ENCODE measurements at regions not wholly inside any gene's neighbourhood (a gene's known extent, or its start where the extent isn't known, plus 50 kb on each side); places are given as distances from the start of the nearest gene placed in this dataset.

DNA sequence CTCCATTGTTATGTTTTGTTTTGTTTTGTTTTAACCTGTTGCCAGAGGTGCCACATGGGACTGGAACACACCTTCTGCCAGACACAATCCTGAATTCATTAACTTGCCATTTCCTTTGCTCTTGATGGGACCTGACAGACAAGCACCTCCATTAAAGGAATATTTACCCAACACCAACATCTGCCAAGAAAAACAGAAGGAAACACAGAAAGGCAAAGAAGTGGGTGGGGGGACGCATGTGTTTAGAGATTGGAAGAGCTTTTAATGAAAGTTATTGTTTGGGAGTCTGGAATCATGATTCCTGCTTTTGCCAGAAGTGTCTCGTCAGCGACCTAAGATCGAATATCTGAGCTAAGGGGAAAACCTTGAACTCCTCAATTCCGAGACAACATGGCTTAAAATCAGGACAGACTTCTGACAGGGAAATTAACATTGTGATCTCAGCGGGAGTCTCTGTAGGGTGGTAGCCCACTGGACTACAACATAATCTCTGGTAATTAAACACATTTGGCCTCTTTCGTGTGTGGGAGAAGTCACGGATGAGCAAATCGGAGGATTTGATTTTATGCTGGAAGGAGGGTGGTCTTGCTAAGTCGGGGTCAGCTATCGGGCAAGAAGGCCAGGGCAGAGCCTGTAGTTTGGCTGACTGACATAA is 210.4 kb upstream of the FAR2 start:
- Mint-ChIP-seq H3K36me3 (no peaks in the 10 kb centered on the region), H3K4me3 (no peak overlapping the region), H3K4me1 (no peaks in the 10 kb centered on the region), H3K27me3 (no peaks in the 10 kb centered on the region), H3K27ac (no peak overlapping the region), H3K9me3 (no peaks in the 10 kb centered on the region)
- ATAC-seq (ENCODE audit: low read depth) (no peak), DNase-seq (no peak)
- POLR2A ChIA-PET: no interaction called here

DNA sequence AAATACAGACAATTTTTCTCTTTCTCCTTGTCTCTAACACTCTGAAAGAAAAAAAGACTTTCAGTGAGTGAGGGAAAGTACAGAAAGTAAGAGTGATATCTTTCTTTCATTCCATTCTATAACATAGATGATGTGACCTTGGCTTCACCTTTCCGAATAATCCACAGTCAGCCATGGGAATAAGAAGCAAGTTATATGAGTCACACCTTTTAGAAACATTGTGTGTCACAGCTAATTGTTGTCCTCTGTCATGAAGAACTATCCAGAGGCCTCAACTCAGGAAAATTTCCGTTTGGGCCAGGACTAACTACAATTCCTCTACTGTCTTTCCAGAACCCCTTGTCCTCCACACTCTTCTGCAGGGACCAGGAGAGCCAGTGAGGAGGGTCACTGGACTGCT is 209.7 kb upstream of the FAR2 start:
- Mint-ChIP-seq H3K9me3 (no peaks in the 10 kb centered on the region), H3K4me3 (no peak overlapping the region), H3K27ac (no peak overlapping the region), H3K4me1 (no peaks in the 10 kb centered on the region), H3K36me3 (no peaks in the 10 kb centered on the region), H3K27me3 (no peaks in the 10 kb centered on the region)
- no peak for DNase-seq
- POLR2A ChIA-PET: no interaction called here
- ATAC-seq (ENCODE audit: low read depth): no peak

DNA sequence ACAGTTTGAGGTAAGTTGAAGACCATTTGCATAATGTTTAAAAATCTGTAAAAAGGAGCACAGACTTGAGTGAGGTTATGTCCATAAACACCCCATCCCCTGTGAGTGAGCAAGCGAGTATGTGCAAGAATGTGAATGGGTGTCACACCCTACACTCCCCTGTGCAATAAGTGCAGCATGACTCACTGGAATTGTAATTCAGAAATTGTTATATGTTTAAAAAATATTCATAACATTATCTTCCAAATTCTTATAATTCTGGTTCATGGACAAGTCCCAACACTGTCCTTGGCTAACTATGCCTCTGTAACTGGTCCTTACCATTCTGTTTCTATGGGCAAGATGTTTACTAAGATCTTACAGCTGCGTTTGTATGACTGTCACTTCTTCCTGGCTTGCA is 207.8 kb upstream of the FAR2 start:
- POLR2A ChIA-PET: no interaction called here
- no peaks in the 10 kb centered on the region for H3K4me1 Mint-ChIP-seq
- no peaks in the 10 kb centered on the region for H3K27me3 Mint-ChIP-seq
- no peak overlapping the region for H3K4me3 Mint-ChIP-seq
- H3K27ac Mint-ChIP-seq: no peak overlapping the region
- DNase-seq (no peak), ATAC-seq (ENCODE audit: low read depth) (no peak)
- H3K9me3 Mint-ChIP-seq: no peaks in the 10 kb centered on the region
- no peaks in the 10 kb centered on the region for H3K36me3 Mint-ChIP-seq

DNA sequence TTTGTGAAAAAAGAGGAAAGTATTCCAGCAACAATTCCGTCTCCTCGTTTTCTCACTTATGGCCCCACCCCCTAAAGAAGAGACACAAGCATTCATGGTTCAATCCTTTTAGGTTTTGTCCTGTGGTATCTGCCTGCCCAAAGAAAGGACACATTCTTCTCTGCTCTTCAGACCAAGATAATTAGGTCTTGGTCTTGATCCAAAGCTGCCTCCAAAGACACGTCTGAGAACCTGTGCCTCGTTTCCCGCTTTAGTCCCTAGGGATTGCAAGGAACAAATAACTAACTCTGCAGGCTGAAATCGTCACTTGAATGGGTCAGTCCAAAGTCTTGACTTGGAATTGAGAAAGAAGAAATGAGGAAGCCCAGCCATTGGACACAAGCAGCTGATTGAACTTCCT is 202.7 kb upstream of the FAR2 start:
- no peaks in the 10 kb centered on the region for H3K9me3 Mint-ChIP-seq
- no peaks in the 10 kb centered on the region for H3K4me1 Mint-ChIP-seq
- ATAC-seq (ENCODE audit: low read depth) (no peak), DNase-seq (no peak)
- no peak overlapping the region for H3K4me3 Mint-ChIP-seq
- H3K36me3 Mint-ChIP-seq: no peaks in the 10 kb centered on the region
- no peaks in the 10 kb centered on the region for H3K27me3 Mint-ChIP-seq
- POLR2A ChIA-PET: no interaction called here
- H3K27ac Mint-ChIP-seq: no peak overlapping the region

DNA sequence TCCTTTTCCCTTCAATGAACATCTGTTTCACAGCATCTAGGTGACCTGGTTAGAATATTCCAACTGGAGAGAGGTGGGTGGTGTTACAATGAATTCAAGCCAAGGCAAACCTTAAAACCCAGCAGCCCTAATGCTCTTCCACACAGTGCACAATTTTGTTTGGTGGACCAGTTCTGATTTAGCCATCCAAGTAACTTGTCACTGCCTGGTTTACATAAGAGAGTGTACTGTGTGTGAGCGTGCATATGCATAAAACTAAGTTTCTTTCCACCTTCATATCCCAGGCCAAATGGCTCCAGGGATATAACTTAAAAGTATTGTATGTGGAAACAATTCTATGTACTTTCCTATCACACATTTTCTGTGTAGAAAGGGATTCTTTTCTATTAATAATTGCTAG is 200.4 kb upstream of the FAR2 start:
- H3K27ac Mint-ChIP-seq: no peak overlapping the region
- no peaks in the 10 kb centered on the region for H3K4me1 Mint-ChIP-seq
- H3K4me3 Mint-ChIP-seq: no peak overlapping the region
- H3K9me3 Mint-ChIP-seq: no peaks in the 10 kb centered on the region
- no peaks in the 10 kb centered on the region for H3K27me3 Mint-ChIP-seq
- POLR2A ChIA-PET: no interaction called here
- no peaks in the 10 kb centered on the region for H3K36me3 Mint-ChIP-seq
- DNase-seq (no peak), ATAC-seq (ENCODE audit: low read depth) (no peak)

DNA sequence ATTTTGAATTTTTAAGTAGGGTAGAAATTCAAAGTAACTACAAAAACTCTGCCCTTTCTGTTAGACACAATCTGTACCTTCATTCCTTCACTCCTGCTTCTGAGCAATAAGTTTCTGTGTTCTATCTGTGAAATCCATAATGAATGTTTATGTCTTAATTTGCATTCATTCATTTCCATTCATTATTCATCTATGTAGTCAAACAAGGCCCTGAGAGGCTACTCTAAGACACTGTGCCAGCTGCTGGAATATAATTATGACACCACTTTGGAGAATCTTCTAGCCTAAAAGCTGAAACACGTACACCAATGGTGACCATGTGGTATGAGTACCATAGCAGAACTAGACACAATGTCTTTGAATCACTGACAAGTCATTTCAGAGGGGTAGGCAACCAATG is 199.9 kb upstream of the FAR2 start:
- Mint-ChIP-seq H3K4me3 (no peak overlapping the region), H3K27ac (no peak overlapping the region), H3K36me3 (no peaks in the 10 kb centered on the region), H3K9me3 (no peaks in the 10 kb centered on the region), H3K4me1 (no peaks in the 10 kb centered on the region), H3K27me3 (no peaks in the 10 kb centered on the region)
- DNase-seq (no peak), ATAC-seq (ENCODE audit: low read depth) (no peak)
- POLR2A ChIA-PET: no interaction called here

DNA sequence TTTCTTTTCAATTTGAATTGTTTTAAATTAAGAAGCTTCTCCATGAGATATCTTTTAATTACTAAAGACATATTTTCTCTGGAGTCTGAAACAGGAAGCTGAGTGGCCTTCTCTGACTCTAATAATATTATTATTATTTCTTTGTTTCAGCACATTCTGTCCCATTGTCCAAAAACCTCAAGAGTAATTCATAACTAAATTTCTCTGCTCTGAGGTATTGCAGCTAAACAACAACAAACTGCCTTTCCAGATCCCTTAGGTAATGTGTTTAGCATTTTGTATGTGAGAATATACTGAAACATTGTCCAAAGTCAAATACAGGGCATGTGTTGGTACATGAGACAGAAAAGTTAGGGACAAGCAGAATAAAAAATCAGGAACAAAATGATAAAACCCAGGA is 199.0 kb upstream of the FAR2 start:
- ATAC-seq (ENCODE audit: low read depth): no peak
- Mint-ChIP-seq H3K27ac (no peak overlapping the region), H3K36me3 (no peaks in the 10 kb centered on the region), H3K9me3 (no peaks in the 10 kb centered on the region), H3K4me3 (no peak overlapping the region), H3K27me3 (no peaks in the 10 kb centered on the region), H3K4me1 (no peaks in the 10 kb centered on the region)
- no peak for DNase-seq
- POLR2A ChIA-PET: no interaction called here

DNA sequence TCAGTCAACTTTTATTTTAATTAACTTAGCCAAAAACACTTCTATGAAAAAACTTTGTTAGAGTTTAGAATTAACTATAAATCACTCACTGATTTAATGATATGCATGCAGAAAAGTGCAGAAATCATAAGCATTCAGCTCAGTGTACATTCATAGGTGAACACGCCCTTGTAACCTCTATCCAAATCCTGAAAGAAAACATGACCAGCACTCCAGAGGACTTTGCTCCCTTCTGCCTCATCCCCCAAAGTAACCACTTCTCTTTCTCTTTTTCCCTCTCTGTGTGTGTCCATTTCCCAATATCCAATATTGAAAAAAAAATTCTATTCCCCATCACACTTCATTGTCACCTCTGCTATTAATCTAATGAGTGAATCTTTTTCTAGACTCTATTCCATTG is 197.1 kb upstream of the FAR2 start:
- Mint-ChIP-seq H3K4me3 (no peak overlapping the region), H3K9me3 (no peaks in the 10 kb centered on the region), H3K27me3 (no peaks in the 10 kb centered on the region), H3K27ac (no peak overlapping the region), H3K36me3 (no peaks in the 10 kb centered on the region), H3K4me1 (no peaks in the 10 kb centered on the region)
- POLR2A ChIA-PET: no interaction called here
- DNase-seq (no peak), ATAC-seq (ENCODE audit: low read depth) (no peak)

DNA sequence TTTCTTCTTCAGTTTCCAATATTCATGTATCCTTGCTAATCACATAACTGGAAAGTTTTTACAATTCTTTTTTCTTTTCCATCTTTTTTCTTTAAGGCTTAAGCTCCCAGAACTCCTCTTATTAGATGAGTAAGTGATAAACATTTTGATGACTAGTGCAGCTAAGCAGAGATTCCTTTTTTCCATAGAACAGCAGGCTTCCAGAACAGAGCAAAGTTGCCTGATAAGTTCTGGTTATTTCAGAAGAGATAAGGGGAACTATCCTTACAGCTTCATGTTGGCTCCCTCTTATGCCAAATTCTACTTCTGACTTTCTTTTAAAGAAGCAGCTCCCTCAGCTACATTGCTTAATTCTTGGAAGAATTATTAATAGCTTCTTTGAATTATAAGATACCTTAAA is 194.7 kb upstream of the FAR2 start:
- DNase-seq (no peak), ATAC-seq (ENCODE audit: low read depth) (no peak)
- no peaks in the 10 kb centered on the region for H3K36me3 Mint-ChIP-seq
- H3K27ac Mint-ChIP-seq: no peak overlapping the region
- H3K4me3 Mint-ChIP-seq: no peak overlapping the region
- H3K9me3 Mint-ChIP-seq: no peaks in the 10 kb centered on the region
- POLR2A ChIA-PET: no interaction called here
- no peaks in the 10 kb centered on the region for H3K4me1 Mint-ChIP-seq
- no peaks in the 10 kb centered on the region for H3K27me3 Mint-ChIP-seq

DNA sequence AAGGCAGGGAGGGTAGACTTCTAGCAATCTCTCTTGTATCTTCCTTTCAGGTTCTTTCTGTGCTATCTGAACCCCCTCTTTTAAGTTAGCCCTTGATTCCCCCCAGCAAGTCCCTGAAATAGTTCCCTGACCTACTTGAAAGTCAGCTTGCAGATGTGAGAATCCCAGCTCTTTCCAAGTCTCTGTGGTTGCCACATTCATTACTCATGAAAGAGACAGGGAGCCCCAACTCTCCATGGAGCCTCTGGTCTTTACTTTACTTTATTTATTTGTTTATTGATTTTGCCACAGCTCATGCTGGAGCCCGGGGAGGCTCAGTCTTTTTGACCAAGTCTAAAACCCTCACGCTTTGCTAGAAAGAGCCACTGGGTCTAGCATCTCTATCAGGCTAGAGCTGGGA is 193.6 kb upstream of the FAR2 start:
- H3K27ac Mint-ChIP-seq: no peak overlapping the region
- H3K4me1 Mint-ChIP-seq: no peaks in the 10 kb centered on the region
- no peak overlapping the region for H3K4me3 Mint-ChIP-seq
- H3K27me3 Mint-ChIP-seq: no peaks in the 10 kb centered on the region
- POLR2A ChIA-PET: no interaction called here
- no peaks in the 10 kb centered on the region for H3K36me3 Mint-ChIP-seq
- peaks cover 1% of the 10 kb centered on the region for H3K9me3 Mint-ChIP-seq
- no peak for DNase-seq
- ATAC-seq (ENCODE audit: low read depth): no peak

DNA sequence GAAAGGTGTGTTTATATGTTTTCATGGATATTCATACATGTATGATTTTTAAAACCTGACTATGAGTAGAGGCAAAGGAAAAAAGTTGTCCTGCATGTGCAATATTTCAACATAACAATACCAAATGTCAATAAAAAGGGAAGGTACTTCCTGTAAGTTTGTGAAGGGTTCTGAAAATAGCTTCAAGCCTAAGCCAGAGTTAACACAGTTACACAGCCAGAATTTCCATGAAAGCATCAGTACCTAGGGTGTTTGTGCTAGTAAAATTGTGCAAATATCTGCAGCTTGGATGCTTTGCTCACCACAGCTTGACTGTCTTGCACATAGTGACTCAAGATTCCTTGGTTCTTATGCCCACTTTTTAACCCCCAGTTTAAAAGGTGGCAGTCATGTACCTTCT is 193.1 kb upstream of the FAR2 start:
- ATAC-seq (ENCODE audit: low read depth) (no peak), DNase-seq (no peak)
- POLR2A ChIA-PET: no interaction called here
- H3K4me1 Mint-ChIP-seq: no peaks in the 10 kb centered on the region
- no peak overlapping the region for H3K4me3 Mint-ChIP-seq
- peaks cover 1% of the 10 kb centered on the region for H3K9me3 Mint-ChIP-seq
- no peak overlapping the region for H3K27ac Mint-ChIP-seq
- H3K36me3 Mint-ChIP-seq: no peaks in the 10 kb centered on the region
- no peaks in the 10 kb centered on the region for H3K27me3 Mint-ChIP-seq

DNA sequence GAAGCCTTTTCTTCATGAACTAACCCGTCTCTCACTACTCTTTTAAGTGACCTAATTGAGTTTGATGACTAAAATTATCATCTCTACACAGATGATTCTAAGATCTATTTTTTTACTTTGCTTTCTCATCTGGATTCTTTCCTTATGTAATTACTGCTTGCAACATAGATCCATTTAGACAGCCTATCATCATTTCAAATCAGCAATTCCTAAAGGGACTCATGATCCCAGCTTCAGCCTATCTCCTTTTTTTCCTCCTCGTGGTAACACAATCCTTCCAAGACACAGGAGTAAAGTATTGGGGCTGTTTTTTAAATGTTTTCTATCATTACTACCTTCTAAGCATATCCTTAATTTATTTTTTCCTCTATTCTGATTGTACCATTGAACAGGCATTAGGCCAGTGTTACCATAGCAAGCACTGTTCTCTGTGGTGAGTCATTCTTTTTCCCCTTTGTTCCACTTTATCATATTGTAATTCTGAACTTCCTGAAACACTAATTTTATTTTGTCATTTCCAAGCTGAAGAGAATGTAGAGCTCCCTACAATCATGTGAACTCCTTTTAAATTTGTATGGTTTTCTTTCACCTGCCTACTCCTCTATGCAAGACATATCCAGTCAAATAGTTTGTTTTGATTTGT is 190.4 kb upstream of the FAR2 start:
- H3K9me3 Mint-ChIP-seq: peaks cover 1% of the 10 kb centered on the region
- no peak overlapping the region for H3K27ac Mint-ChIP-seq
- no peaks in the 10 kb centered on the region for H3K36me3 Mint-ChIP-seq
- H3K4me3 Mint-ChIP-seq: no peak overlapping the region
- ATAC-seq (ENCODE audit: low read depth): no peak
- H3K27me3 Mint-ChIP-seq: peaks cover 4% of the 10 kb centered on the region
- H3K4me1 Mint-ChIP-seq: no peaks in the 10 kb centered on the region
- DNase-seq: no peak
- POLR2A ChIA-PET: no interaction called here

DNA sequence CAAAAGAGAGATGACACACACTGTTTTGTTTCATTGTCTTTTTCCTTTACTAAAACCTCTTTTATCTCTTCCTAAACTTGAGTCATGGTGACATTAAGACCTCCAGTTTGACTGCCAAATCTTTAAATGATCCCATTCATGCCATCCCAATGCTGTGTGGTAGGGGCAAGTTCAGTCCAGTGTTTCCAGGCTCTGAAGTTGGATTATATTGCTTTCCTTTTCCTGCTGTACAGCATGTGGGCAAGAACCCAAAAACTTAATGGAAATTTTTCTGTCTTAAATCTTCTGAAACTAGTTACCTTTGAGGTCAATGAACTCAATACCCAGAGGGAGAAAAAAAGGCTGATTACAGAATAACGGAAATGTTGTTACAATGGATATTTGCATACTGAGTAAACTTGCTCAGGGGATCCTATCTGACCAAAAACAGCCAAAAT is 187.1 kb upstream of the FAR2 start:
- POLR2A ChIA-PET: no interaction called here
- Mint-ChIP-seq H3K9me3 (peaks cover 1% of the 10 kb centered on the region), H3K27ac (no peak overlapping the region), H3K36me3 (no peaks in the 10 kb centered on the region), H3K27me3 (peaks cover 4% of the 10 kb centered on the region), H3K4me1 (no peaks in the 10 kb centered on the region), H3K4me3 (no peak overlapping the region)
- DNase-seq (no peak), ATAC-seq (ENCODE audit: low read depth) (no peak)

DNA sequence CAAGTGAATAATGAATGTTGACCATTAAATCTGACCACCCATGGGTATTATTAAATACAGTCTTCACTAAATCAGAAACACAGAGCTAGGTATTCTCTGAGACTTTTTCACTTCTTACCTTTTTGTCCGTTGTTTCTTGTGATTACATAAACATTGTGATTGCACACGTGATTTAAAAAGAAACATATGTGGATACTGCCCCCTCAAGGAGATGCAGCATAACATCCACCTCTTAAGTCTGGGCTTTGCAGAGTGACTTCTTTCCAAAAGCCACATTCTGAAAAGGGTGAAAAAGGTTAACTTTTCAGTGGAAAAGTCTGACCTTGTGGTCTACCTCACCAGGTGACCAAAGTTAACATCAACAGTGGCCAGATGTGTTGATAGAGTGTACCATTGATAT is 185.5 kb upstream of the FAR2 start:
- DNase-seq (no peak), ATAC-seq (ENCODE audit: low read depth) (no peak)
- Mint-ChIP-seq H3K4me1 (no peaks in the 10 kb centered on the region), H3K27me3 (peaks cover 4% of the 10 kb centered on the region), H3K36me3 (no peaks in the 10 kb centered on the region), H3K9me3 (peaks cover 1% of the 10 kb centered on the region), H3K27ac (no peak overlapping the region), H3K4me3 (no peak overlapping the region)
- POLR2A ChIA-PET: no interaction called here
